Lung (tissue), 11 donors: ENCODE measurements at regions not wholly inside any gene's neighbourhood (a gene's known extent, or its start where the extent isn't known, plus 50 kb on each side); places are given as distances from the start of the nearest gene placed in this dataset.
A peak's percentile ranks its signal among the peaks of the same experiment; 100 is the strongest.

Experiments
- ATAC-seq: fragments of 200-7000 bp; cut with Tn5 transposase; one replicate; pipeline ENCODE4 v1.9.1; 2020; ENCODE audit warnings: moderate number of reproducible peaks; ENCODE audit not compliant: insufficient read depth, low FRiP score
- DNase-seq, 3 donors: peaks; one replicate each; pipeline ENCODE4 v3.0.0-alpha.2; 2013 to 2017
- H3K27ac ChIP-seq, 2 donors: one replicate each; pipeline ENCODE4 v1.5.1; 2013; ENCODE audit warnings: mild to moderate bottlenecking in 2 of 2, moderate library complexity in 2 of 2, control low read depth in 1 of 2, inconsistent platforms in 1 of 2, low read depth in 1 of 2, low read length in 1 of 2
- H3K27me3 ChIP-seq, 3 donors: one replicate each; pipeline ENCODE4 v1.5.1; 2013; ENCODE audit warnings: low read length in 2 of 3; ENCODE audit not compliant: control insufficient read depth in 3 of 3, insufficient read depth in 3 of 3
- H3K36me3 ChIP-seq, 4 donors: one replicate each; pipeline ENCODE4 v1.5.1; 2013; ENCODE audit warnings: low read length in 4 of 4, mild to moderate bottlenecking in 1 of 4, moderate library complexity in 1 of 4; ENCODE audit not compliant: control insufficient read depth in 4 of 4, insufficient read depth in 4 of 4
- H3K4me1 ChIP-seq, 5 donors: one replicate each; pipeline ENCODE4 v1.5.1; 2013; ENCODE audit warnings: low read length in 5 of 5, mild to moderate bottlenecking in 2 of 5, moderate library complexity in 1 of 5; ENCODE audit not compliant: control insufficient read depth in 5 of 5, insufficient read depth in 5 of 5
- H3K4me3 ChIP-seq: one replicate; pipeline ENCODE4 v1.5.1; 2013; ENCODE audit warnings: mild to moderate bottlenecking, control low read depth, moderate library complexity
- H3K9ac ChIP-seq, 2 donors: one replicate each; pipeline ENCODE4 v1.5.1; 2013; ENCODE audit warnings: low read length in 2 of 2, control low read depth in 1 of 2; ENCODE audit not compliant: insufficient read depth in 1 of 2
- H3K9me3 ChIP-seq, 4 donors: one replicate each; pipeline ENCODE4 v1.5.1; 2013; ENCODE audit warnings: low read length in 3 of 4, mild to moderate bottlenecking in 1 of 4, moderate library complexity in 1 of 4; ENCODE audit not compliant: control insufficient read depth in 4 of 4, insufficient read depth in 3 of 4
- WGBS, 2 donors: extraction: QIAGEN DNeasy Blood & Tissue Kit; methylation state at CpG; one replicate each; pipeline ENCODE4 v1.1.7; 2013; 5-methylcytosine and 5-hydroxymethylcytosine counted together
- TF ChIP-seq, protein P1 (sequence below): IDR thresholded peaks from 2 replicates; pipeline ENCODE4 v1.5.1; 2012; ENCODE audit warnings: mild to moderate bottlenecking; ENCODE audit errors: control extremely low read depth, extremely low read depth
- donor health status: control.
- donor health status: control.
- donor health status: Bipolar disorder and iron deficiency.
- donor health status: healthy.
- donor health status: DM: yes; HTN: yes; CAD: no.

DNA sequence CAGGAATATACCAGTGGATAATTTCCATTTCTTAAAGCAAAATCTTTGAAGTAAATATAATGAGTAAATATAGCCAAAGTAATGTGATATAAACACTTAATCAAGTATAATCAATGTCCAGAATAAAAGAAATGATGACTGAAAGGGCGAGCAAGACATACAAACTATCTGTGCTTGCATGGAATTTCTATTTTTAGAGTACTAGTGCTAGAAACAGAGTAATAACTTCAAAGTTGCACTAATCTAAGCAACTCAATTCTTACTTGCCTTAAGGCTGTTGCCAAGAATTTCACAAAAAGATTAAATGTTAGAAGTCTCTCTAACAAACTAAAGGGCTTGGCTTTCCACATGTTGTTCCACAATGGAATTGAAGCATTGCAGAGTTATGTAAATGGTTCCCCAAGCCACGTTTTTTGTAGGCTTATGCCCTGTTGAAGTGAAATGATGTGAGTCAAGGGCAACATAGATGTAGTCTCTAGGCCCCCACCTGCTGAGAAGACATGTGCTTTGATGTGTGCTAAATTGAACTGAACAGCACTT, 175.0 kb upstream of the LMNTD1 start:
- 52 to 75% methylated on average over 2 of the region's 2 CpGs for WGBS, 2 donors

DNA sequence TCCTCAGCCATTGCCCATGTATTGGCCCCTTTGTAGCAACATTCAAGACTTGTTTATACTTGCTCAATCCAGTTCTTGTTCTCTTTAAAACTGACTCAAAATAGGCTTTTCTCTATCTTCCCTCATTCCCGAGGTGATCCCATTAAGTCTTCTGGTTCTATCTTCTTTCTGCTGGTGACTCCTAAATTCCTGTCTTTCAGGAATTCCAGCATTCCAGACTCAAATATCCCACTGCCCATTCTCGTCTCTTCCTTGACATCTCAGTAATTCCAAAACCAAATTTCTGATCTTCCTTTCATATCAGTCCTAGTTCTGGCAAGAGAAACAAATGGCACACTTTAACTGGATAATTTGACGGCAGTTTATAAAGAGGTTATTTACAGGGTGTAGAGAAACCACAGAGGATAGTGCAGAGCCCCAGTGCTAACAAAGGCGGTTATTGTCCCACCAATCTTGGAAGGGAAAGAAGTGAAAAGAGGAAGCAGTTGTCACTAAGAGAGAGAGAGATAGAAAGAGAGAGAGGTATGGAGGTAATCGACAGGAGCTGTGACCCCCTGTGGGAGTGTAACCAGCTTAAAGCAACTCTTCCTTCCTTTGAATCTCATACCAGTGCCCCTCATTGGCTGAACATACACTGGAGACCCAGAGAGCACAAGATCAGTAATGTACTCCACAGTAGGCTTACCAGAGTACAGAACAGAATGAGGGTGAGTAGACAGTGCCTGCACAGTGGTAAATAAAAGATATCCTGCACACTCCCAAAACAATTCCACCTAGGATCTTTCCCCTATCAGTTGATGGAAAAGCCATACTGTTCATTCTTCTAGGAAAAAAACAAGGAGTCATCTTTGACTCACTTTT, 177.6 kb upstream of the LMNTD1 start:
- ATAC-seq = no peak
- WGBS, 2 donors = 39 to 54% methylated on average over 5 of the region's 5 CpGs
- Histone ChIP-seq H3K9me3 (no peaks in the 10 kb centered on the region), H3K4me1 (peaks cover 0 to 20% (median 0%) of the 10 kb centered on the region in 5 donors), H3K36me3 (no peaks in the 10 kb centered on the region), H3K4me3 (no peak overlapping the region), H3K9ac (no peak overlapping the region), H3K27ac (no peak overlapping the region), H3K27me3 (no peaks in the 10 kb centered on the region)
- no peak for DNase-seq
- TF ChIP-seq, protein P1, sequence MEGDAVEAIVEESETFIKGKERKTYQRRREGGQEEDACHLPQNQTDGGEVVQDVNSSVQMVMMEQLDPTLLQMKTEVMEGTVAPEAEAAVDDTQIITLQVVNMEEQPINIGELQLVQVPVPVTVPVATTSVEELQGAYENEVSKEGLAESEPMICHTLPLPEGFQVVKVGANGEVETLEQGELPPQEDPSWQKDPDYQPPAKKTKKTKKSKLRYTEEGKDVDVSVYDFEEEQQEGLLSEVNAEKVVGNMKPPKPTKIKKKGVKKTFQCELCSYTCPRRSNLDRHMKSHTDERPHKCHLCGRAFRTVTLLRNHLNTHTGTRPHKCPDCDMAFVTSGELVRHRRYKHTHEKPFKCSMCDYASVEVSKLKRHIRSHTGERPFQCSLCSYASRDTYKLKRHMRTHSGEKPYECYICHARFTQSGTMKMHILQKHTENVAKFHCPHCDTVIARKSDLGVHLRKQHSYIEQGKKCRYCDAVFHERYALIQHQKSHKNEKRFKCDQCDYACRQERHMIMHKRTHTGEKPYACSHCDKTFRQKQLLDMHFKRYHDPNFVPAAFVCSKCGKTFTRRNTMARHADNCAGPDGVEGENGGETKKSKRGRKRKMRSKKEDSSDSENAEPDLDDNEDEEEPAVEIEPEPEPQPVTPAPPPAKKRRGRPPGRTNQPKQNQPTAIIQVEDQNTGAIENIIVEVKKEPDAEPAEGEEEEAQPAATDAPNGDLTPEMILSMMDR = no peak

More for the DNA sequence above, 175.0 kb upstream of the LMNTD1 start:
- DNase-seq (peak in 2 of 3 donors; percentile 82 to 89), ATAC-seq (no peak)
- Histone ChIP-seq H3K4me3 (no peak overlapping the region), H3K27ac (no peak overlapping the region), H3K9me3 (no peaks in the 10 kb centered on the region), H3K36me3 (no peaks in the 10 kb centered on the region), H3K9ac (no peak overlapping the region), H3K4me1 (peaks cover 0 to 32% (median 0%) of the 10 kb centered on the region in 5 donors), H3K27me3 (no peaks in the 10 kb centered on the region)
- TF ChIP-seq, protein P1 = no peak

- Histone ChIP-seq H3K9ac (no peak overlapping the region), H3K4me3 (no peak overlapping the region), H3K27ac (no peak overlapping the region), H3K4me1 (no peaks in the 10 kb centered on the region), H3K36me3 (no peaks in the 10 kb centered on the region), H3K9me3 (no peaks in the 10 kb centered on the region), H3K27me3 (no peaks in the 10 kb centered on the region)
- TF ChIP-seq, protein P1 = no peak
- 94 to 96% methylated on average over 1 of the region's 1 CpG for WGBS, 2 donors
- ATAC-seq = no peak
- no peak for DNase-seq
Observed at GRCh38 chr12:25733541-25733940, 180.5 kb upstream of the LMNTD1 start.
